ENCODE measurements at regions not wholly inside any gene's neighbourhood (a gene's known extent, or its start where the extent isn't known, plus 50 kb on each side); places are given as distances from the start of the nearest gene placed in this dataset.

GRCh38 chr7:36039671-36040070, 113.4 kb upstream of the EEPD1 start:
- no peak overlapping the region for H3K27ac ChIP-seq (ENCODE audit: low read depth, low read length)
- TF ChIP-seq EZH2phosphoT487 (IDR thresholded peaks at IDR 0.05; ENCODE audit: borderline replicate concordance, low read length) (no peak), CTCF (IDR thresholded peaks at IDR 0.05; ENCODE audit: low read depth, low read length, poor library complexity, severe bottlenecking) (no peak)
- no peaks in the 10 kb centered on the region for H3K4me1 ChIP-seq (ENCODE audit: control insufficient read depth, low read length)
- no peaks in the 10 kb centered on the region for H3K79me2 ChIP-seq (ENCODE audit: control insufficient read depth, low read length)
- H3F3A ChIP-seq (ENCODE audit: control insufficient read depth, insufficient read depth) = no peaks in the 10 kb centered on the region
- H3K36me3 ChIP-seq (ENCODE audit: control insufficient read depth, low read length) = no peaks in the 10 kb centered on the region
- H3K4me2 ChIP-seq (ENCODE audit: low read length) = no peak overlapping the region
- no peaks in the 10 kb centered on the region for H3K9me3 ChIP-seq (ENCODE audit: control insufficient read depth, insufficient read depth, low read length)
- no peaks in the 10 kb centered on the region for H3K9me2 ChIP-seq (replicated peaks; ENCODE audit: control insufficient read depth, low read length)
- H4K20me1 ChIP-seq (ENCODE audit: control insufficient read depth, insufficient read depth, low read depth, low read length) = no peaks in the 10 kb centered on the region
- H3K27me3 ChIP-seq (ENCODE audit: control insufficient read depth, low read length) = peaks cover 4% of the 10 kb centered on the region; the same call in 1 of the 2 replicates
- H3K4me3 ChIP-seq (ENCODE audit: low read length) = no peak overlapping the region

- Histone ChIP-seq H4K20me1 (ENCODE audit: control insufficient read depth, insufficient read depth, low read depth, low read length) (no peaks in the 10 kb centered on the region), H3K9me3 (ENCODE audit: control insufficient read depth, insufficient read depth, low read length) (no peaks in the 10 kb centered on the region), H3F3A (ENCODE audit: control insufficient read depth, insufficient read depth) (no peaks in the 10 kb centered on the region), H3K4me1 (ENCODE audit: control insufficient read depth, low read length) (no peaks in the 10 kb centered on the region), H3K4me2 (ENCODE audit: low read length) (no peak overlapping the region), H3K27me3 (ENCODE audit: control insufficient read depth, low read length) (peaks cover 4% of the 10 kb centered on the region; the same call in 1 of the 2 replicates), H3K27ac (ENCODE audit: low read depth, low read length) (no peak overlapping the region), H3K4me3 (ENCODE audit: low read length) (no peak overlapping the region), H3K79me2 (ENCODE audit: control insufficient read depth, low read length) (no peaks in the 10 kb centered on the region), H3K9me2 (replicated peaks; ENCODE audit: control insufficient read depth, low read length) (no peaks in the 10 kb centered on the region), H3K36me3 (ENCODE audit: control insufficient read depth, low read length) (no peaks in the 10 kb centered on the region)
- TF ChIP-seq CTCF (IDR thresholded peaks at IDR 0.05; ENCODE audit: low read depth, low read length, poor library complexity, severe bottlenecking) (no peak), EZH2phosphoT487 (IDR thresholded peaks at IDR 0.05; ENCODE audit: borderline replicate concordance, low read length) (no peak)
Measured at GRCh38 chr7:36040679-36041078, 112.4 kb upstream of the EEPD1 start.

- no peaks in the 10 kb centered on the region; the same call in 1 of the 2 replicates for H3K9me3 ChIP-seq (ENCODE audit: control insufficient read depth, insufficient read depth, low read length)
- TF ChIP-seq EZH2phosphoT487 (IDR thresholded peaks at IDR 0.05; ENCODE audit: borderline replicate concordance, low read length) (no peak), CTCF (IDR thresholded peaks at IDR 0.05; ENCODE audit: low read depth, low read length, poor library complexity, severe bottlenecking) (no peak)
- H3K36me3 ChIP-seq (ENCODE audit: control insufficient read depth, low read length) = no peaks in the 10 kb centered on the region
- H3K4me2 ChIP-seq (ENCODE audit: low read length) = no peak overlapping the region
- no peaks in the 10 kb centered on the region for H3F3A ChIP-seq (ENCODE audit: control insufficient read depth, insufficient read depth)
- H3K79me2 ChIP-seq (ENCODE audit: control insufficient read depth, low read length) = no peaks in the 10 kb centered on the region
- no peak overlapping the region for H3K4me3 ChIP-seq (ENCODE audit: low read length)
- no peaks in the 10 kb centered on the region for H3K27me3 ChIP-seq (ENCODE audit: control insufficient read depth, low read length)
- H3K27ac ChIP-seq (ENCODE audit: low read depth, low read length) = no peak overlapping the region
- H4K20me1 ChIP-seq (ENCODE audit: control insufficient read depth, insufficient read depth, low read depth, low read length) = no peaks in the 10 kb centered on the region
- no peaks in the 10 kb centered on the region for H3K9me2 ChIP-seq (replicated peaks; ENCODE audit: control insufficient read depth, low read length)
- H3K4me1 ChIP-seq (ENCODE audit: control insufficient read depth, low read length) = peaks cover 11% of the 10 kb centered on the region
Measured at GRCh38 chr7:36044101-36044892, 108.8 kb upstream of the EEPD1 start.

All from DOHH2 (cell line).